ENCODE measurements at regions not wholly inside any gene's neighbourhood (a gene's known extent, or its start where the extent isn't known, plus 50 kb on each side); places are given as distances from the start of the nearest gene placed in this dataset.

DNA sequence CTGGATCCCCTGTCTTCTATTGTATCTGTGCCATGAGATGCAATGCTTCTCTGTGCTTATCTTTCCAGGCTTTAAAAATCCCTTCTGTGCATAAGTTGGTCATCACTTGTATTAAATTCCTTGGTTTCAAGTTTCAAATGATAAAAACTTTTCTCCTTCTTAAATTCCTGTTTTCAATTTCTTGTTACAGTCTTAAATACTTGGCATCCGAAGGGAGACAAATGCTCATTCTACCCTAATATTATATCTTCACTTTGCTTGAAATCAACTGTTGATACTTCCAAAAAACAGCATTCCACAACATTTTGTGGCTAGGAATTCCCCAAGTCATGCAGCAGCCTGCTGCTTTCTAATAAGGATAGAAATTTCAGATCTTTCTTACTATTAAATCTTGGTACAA lies 413.2 kb upstream of the ACTBL2 start:
- TF ChIP-seq, protein P1, sequence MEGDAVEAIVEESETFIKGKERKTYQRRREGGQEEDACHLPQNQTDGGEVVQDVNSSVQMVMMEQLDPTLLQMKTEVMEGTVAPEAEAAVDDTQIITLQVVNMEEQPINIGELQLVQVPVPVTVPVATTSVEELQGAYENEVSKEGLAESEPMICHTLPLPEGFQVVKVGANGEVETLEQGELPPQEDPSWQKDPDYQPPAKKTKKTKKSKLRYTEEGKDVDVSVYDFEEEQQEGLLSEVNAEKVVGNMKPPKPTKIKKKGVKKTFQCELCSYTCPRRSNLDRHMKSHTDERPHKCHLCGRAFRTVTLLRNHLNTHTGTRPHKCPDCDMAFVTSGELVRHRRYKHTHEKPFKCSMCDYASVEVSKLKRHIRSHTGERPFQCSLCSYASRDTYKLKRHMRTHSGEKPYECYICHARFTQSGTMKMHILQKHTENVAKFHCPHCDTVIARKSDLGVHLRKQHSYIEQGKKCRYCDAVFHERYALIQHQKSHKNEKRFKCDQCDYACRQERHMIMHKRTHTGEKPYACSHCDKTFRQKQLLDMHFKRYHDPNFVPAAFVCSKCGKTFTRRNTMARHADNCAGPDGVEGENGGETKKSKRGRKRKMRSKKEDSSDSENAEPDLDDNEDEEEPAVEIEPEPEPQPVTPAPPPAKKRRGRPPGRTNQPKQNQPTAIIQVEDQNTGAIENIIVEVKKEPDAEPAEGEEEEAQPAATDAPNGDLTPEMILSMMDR (conservative IDR thresholded peaks at IDR 0.05 in 1 of 2, IDR thresholded peaks at IDR 0.05 in 1 of 2; ENCODE audit: extremely low read depth in 1 of 2, insufficient read depth in 1 of 2, low read depth in 1 of 2, low read length in 2 of 2), result no peak
- no peak for TF ChIP-seq EZH2 (IDR thresholded peaks at IDR 0.05; ENCODE audit: borderline replicate concordance, low read length)
